ENCODE measurements at regions not wholly inside any gene's neighbourhood (a gene's known extent, or its start where the extent isn't known, plus 50 kb on each side); places are given as distances from the start of the nearest gene placed in this dataset.

DNA sequence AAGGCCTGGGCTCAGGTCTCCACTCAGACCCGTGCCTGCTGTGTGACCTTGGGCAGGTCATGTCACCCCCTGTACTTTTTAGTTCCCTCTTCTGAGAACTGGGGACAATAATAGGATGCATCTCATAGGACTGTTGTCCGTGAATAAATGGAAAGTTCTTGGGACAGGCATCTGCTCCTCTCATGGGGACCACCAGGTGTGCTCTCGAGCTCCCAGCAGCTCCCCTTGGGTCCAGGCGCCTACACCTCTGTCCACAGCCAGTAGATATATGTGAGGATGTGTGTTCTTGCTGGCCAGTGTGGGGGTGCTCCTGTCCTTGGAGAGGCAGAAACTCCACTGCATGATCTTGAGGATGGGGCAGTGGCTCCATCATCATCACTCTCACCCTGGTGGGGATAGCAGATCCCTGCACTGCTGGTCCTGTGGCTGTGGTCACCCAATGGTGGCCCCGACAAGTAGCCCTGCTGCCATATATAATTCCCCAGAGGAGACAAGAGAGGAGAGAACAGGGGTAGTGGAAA is 257.6 kb upstream of the TLE3 start:
- no peak overlapping the region for H3K4me3 ChIP-seq (ENCODE audit: low read depth, low read length)

DNA sequence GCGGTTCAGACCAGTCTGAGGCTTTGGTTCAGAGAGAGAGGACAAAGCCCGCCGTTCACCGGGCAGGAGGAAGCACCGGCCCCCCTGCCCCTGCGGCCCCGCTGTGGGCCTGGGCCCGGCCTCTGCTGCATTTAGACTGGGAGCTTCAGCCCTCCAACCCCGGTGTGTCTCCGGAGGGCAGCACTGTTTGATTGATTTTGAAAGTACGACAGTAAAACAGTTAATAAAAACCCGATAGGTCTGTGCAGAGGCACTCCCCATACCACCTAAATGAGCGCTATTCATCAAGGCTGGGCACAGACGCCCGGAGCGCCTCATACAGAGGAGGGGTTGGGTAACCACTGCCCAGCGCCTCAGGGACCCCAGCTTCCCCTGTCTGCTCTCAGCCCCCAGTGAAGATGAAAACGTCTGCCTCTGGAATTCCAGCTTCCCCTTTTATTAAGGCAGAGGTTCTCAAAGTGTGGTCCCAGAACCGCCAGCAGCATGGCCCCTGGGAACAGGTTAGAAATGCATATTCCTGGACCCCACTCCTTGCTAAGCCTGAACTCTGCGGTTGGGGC is 256.7 kb upstream of the TLE3 start:
- no peak overlapping the region for H3K4me3 ChIP-seq (ENCODE audit: low read depth, low read length)

DNA sequence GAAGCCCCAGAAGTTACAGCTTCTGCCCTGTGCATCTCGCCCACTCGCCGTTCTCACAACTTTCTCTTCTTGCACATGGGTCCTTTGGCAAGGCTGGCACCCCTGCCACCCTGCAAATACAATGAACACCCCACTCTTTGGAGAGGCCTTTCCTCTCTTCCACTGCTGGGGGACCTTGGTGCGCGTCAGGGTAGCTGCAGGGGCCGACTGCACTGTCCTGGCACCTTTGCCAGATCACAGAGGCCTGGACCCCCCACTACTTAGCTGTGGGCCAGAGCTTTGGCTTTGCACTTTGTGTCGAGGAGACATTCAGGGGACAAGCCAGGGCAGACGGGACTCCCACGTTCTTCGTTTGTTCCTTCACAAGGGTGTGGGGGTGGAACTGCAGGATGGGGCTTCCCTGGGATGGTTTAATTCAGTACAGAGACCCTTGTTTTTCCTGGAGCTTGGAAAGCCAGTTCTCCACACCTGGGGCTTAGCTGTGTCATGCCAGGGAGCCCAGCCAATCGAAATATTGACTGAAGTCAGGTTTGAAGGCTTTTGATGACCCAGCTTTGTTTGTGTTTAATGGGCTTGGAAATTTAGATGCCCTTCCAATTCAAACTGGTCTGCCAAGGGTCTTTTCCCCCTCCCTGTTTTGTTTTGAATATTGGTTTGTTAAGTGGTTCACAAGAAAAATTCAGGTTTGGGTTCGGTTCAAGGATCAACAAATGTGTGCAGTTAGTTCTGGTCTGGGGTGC is 256.1 kb upstream of the TLE3 start:
- no peak overlapping the region for H3K4me3 ChIP-seq (ENCODE audit: low read depth, low read length)

DNA sequence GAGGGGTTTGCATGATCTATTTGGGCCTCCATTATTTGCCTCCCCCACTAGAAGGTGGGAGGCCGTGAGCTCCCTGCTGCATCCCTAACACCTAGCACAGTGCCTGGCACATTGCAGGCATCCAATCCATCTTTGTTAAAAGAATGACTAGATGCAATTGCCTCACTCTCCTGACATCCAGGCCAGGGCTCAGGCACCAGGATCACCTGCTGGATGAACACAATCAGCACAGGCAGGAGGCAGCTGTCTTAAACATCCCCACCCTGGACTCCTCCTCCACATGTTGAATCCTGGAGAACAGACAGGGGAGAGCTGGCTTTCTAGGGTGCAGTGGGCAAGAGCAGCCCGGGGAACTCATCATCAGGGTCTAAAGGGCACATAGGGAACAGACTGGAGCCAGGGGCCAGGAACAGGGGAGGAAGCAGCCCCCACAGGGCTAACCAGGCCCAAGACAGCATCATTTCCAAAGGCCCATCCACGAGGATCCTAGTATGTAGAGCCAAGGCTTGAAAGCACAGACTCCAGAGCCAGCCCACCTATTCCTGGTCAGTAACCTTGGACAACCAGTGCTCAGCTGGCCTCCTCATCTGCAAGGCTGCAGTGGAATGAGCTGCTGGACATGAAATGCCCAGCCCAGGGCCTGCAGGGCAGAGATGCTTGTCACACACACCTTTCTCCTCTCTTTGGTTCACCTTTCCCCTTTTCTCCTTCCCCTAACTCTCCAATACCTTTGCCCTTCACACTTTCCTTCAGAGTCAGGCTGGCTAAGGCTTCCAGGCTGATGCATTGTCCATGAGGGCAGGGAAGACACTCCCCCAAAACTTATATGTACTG is 254.4 kb upstream of the TLE3 start:
- H3K4me3 ChIP-seq (ENCODE audit: low read depth, low read length): no peak overlapping the region

DNA sequence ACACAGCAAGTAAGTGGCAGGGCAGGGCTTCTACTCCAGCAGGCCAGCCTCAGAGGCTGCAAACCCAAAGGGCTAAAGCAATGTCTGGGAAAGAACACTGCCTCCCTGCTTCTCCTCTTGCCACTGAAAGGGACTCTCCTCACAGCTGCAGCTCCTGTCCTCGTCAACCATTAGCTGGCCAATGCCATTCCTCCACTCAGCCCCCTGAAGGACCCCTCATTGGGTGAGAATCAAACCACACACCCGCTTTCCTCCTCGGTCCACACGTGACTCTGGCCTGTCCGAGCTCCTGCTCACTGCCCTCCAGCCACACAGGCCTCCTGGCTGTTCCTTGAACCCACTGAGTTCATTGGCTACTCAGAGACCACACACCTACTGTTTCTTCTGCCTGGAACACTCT is 253.7 kb upstream of the TLE3 start:
- no peak overlapping the region for H3K4me3 ChIP-seq (ENCODE audit: low read depth, low read length)

DNA sequence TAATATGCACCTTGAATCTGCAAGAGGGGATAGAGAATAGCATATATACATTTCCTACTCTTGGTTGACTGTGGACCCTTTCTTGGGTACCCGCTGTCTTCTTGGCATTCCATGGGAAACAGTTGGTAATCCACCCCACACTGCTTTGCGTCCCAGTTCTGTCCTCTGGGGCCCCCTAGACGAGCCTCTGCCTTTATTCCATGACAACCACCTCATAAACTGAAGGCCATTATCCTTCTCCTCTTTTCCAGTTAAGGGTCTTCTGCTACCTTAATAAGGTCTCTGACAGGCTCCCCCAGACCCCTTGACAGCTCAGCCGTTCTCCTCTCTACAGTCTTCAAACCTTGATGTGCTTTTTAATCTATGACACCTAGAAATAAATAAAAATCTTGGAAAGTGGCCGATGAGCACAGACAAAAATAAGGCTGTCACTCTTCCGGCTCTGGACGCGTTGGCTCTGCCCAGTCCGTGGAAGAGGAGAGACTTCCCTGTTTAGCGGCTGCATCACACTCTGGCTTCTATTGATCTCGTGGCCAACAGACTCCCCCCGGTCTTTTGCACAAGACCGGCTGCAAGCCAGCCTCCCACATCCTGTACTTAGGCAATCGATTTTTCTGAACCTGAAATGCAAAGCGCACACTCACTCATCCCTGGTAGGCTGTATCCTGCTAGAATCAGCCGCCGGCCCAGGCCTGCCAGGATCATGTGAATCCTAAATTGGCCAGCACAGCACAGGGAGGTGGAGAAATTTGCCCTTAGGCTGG is 251.0 kb upstream of the TLE3 start:
- no peak overlapping the region for H3K4me3 ChIP-seq (ENCODE audit: low read depth, low read length)

DNA sequence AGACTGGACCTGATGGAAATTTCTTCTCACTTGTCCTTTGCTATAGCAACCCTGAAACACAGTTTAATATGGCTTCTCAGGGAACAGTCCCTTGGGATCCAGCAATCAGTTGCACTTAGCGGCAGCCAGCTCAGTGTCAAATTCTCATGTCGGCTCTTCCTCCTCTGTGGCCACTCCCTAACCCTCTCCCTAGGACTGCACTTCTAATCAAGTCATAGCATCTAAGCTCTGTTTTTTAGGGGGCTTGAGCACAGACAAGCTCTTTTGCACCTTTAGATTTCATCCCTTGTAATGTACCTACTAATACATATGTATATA is 250.5 kb upstream of the TLE3 start:
- no peak overlapping the region for H3K4me3 ChIP-seq (ENCODE audit: low read depth, low read length)

DNA sequence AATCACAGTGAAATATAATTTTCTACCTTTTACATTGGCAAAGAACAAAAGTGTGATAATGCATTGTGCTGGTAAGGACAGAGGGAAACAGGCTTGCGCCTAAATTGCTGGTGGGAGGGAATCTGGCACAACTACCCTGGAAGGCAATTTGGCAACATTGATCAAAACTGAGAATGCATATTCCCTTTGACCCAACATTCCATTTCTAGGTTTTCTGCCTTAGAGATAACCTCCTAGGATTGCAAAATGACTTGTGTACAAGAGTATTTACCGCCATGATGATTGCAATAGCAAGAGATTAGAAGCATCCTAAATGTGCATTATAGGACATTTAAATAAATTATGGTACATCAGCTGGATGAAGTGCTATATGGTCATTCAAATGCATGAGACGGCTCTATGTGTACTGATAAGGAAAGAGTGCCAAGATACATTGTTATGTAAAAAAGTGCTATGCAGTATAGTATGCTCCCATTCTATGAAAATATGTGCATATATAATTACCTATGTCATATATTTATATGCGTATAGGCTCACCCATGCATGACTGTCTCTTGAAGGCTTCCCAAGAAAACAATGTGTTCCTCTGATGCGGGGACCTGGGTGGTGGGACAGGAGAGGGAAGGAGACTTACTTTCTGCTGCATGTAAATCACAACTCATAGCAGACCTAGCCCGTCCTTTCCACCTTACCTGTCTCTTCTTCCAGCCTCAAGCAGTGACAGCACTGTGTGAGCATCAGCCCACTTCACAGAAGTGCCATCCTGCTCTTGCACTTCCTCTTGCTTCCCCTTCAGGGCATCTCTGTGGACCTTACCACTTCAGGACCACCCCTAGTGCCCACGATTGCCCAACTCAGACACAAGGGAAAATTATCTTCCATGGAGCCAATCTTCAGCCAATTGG is 249.9 kb upstream of the TLE3 start:
- H3K4me3 ChIP-seq (ENCODE audit: low read depth, low read length): no peak overlapping the region

DNA sequence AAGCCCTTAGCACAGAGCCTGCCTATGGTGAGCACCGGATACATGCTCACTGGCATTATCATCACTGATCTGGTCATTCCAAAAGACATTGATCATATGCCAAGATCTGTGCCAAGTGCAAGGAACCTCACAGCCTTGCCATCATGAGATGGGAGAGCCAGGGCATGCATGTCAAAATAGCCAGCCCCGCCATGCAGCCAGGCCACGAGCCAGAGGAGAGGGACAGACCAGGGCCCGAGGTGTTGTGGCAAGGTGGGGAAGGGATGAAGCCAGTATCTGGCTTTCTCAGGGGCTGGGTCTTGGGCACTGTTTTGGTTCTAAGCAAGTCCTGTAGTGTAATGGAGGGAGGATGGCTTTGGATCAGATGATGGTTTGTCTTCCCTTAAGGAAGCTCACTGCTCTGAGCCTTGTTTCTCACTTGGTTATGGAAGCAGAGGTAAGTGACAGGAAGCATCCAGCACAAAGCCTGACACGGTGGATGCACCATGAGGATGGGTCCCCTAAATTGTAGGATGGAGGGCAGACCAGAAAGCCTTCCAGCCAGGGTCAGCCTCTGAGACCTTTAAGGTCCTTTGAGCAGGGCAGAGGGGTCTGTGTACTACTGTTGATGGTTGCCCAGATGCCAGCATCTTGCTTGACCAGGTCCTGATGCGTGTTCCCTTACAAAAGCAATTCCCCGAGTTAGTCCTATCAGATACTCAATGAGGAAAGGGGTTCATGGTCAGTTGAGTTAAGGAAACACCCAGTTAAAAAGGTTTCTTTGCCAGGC is 247.7 kb upstream of the TLE3 start:
- H3K4me3 ChIP-seq (ENCODE audit: low read depth, low read length): no peak overlapping the region

DNA sequence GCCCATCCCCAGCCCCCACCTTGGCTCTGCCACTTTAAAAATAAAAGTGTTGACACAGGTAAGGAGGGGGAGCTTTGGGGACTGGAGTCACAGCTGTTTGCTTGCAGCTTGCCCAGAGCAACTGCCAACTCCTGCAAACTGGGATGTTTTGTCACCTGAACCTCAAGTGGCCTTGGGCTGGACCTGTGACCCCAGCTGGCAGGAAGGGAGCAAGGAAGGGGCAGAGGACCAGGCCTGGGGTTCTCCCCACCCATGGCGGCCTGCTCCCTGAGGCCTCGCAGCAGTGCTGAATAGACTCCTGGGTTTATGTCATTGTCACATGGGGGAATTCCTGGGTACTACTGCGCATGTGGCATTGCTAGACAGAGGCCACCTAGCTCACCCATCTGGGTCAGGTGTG is 246.9 kb upstream of the TLE3 start:
- H3K4me3 ChIP-seq (ENCODE audit: low read depth, low read length): no peak overlapping the region

DNA sequence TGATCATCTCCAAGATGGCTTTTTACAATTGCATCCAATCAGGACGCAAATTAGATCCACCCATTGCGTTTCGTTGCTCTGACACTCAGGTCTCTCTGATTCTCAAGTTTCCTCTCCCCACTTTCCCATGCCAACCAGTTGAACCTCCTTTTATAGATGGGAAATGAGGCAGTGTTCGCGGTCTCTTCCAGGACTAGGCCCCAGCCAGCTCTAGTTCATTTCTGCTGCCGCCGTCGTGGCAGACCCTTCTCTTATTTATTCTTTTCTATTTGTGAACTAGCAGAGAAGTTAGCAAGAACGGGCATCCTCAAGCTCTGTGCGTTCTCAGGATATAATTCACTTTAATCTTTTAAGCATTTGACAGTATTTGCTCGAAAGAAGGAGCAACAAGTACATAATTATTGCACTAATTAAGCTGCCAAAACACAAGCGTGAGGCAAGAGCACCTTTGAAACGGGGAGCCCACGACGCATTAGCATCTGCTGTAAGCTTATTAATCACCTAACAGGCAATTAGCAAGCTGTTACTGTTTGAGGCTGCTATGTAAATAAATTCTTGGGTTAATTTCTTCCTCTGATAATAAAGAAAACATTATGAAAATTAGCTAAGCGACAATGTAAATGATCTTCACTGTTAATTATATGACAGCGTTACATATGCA is 246.4 kb upstream of the TLE3 start:
- no peak overlapping the region for H3K4me3 ChIP-seq (ENCODE audit: low read depth, low read length)

DNA sequence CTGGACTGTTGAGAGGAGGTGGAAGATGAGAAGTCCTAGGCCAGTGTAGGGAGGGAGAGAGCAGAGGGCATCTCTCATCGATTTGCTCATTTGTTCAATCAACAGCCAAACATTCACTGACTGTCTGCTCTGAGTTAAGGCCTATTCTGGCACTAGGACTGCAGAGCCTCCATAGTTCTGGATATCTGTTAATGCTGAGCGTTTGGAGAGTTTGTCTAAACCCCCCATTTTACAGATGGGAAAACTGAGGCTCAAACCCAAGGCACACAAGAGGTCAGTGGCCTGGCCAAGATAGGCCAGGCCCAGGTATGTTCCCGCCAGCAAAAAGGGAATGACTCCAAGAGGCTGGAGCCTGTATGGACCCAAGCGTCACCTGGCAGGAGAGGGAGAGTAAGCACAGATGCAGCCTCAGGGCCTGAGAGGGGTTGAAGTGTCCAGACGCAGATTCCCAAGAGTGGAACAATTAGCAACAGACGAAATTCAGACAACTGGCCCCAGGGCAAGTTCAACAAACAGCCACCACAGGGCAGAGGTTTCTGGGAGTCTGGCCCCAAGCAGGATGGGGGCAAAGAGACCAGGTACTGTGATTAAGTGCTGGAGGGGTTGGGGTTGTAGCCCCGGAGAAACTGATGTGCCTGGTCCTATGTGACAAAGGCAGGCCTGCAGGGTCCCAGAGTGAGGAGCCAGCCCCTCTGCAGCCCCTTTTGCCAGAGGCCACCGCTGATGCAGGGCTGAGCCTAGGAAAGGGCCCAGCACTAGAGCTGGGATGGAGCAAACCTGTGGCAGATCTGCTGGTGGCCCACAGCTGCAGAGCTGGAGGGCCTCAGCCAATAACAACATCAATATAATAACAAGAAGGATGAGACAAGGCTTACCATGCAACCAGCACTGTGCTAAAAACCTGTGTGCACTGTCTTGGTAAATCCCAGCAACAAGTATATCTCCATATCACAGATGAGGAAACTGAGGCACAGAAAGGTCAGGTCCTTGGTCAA is 245.1 kb upstream of the TLE3 start:
- H3K4me3 ChIP-seq (ENCODE audit: low read depth, low read length): no peak overlapping the region

DNA sequence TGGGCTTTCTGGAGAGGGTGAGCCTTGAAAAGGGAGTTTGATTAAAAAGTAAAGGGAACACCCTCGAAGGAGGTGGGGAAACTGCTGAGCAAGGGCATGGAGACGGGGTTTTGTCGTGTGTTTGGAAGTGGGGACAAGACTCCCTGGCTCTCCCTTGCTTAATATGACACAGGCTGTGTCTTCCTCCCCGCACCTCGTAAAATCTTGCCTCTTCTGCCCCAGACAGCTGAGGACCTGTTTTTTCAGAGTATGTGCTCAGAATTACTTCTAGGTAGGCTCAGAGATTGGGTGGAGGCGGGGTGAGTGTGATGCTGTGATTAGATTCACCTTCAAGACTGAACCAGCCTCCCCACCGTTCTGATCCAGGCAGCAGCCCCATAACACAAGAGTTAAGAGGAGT is 244.4 kb upstream of the TLE3 start:
- no peak overlapping the region for H3K4me3 ChIP-seq (ENCODE audit: low read depth, low read length)

DNA sequence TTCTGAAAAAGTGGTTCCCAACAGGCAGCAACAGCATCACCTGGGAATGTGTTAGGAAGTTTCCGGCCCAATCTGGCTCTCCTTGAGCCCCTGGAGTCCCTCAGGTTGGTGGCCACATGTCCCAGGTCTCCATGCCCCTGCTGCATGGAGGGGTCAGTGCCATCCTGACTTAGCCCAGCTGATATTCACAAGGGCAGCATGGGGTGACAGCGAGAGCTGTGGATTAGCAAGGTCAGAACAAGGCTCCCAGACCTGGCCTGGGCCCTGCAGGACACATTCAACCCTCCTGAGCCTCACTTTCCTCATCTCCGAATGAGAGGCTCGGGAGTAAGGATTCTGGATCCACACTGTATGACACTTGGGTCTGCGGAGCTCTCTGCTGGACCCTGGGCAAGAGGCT is 243.8 kb upstream of the TLE3 start:
- H3K4me3 ChIP-seq (ENCODE audit: low read depth, low read length): no peak overlapping the region

DNA sequence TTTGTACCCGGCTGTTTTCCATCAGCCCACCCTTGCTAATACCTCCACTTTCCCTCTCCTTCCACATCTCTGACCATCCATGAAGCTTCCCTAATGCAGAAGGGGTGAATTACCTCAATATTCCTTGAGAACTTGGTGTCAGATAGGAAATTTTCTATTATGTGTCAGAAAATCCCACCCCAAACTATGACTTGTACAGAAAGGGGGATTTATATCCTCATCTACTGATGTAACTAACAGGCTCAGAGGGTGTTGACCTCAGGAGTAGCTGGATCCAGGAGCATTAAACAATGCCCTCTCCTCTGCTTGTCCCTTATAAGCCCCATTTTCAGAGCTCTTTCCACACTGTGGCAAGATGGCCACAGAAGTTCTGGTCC is 242.8 kb upstream of the TLE3 start:
- H3K4me3 ChIP-seq (ENCODE audit: low read depth, low read length): no peak overlapping the region

DNA sequence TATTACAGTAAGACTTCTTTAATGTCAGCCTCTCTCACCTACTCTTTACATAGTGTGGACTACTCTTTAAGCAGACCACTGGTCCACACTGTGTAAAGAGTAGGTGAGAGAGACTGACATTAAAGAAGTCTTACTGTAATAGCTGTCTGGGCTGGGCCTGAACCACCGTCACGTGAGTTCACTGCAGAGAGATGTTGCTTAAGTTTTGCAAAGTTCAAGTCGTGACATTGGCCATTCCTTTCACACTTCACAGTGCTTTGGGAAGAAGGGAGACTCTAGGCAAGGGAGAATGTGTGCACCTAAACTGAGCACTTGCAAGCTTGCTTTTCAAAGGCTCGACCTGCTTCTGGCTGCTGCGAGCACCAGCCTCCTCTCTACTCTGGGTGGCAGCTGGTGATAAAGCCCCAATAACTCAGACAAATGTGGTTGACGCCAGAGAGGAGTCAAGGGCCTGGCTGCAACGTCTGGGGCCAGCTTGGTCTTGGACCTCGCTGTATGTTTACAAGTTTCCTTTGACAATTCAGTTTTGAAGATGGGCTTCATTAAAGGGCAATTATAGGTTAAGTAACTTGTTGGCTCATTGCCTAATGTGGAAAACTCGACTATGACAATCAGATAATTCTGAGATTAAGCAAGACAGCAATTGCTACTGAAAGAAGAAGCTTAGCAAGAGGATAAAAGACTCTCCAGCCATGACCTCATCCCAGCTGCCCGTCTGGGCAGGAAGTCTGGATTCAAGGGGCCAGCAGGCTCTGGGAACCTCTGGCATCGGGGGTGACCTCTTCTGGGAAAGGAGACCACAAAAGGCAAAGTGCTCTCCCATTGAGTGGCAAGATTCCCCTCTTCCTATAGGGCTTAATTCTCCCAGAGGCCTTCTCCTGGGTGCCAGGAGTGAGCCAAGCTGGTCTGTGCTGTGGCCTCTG is 242.1 kb upstream of the TLE3 start:
- H3K4me3 ChIP-seq (ENCODE audit: low read depth, low read length): no peak overlapping the region

All from iPS-11a (cell line).